NCI-H345 treated with DMSO at 0.1 percent for 48 hours (cell line): ENCODE measurements at regions not wholly inside any gene's neighbourhood (a gene's known extent, or its start where the extent isn't known, plus 50 kb on each side); places are given as distances from the start of the nearest gene placed in this dataset.

Source experiments
- DNase-seq: peaks from one replicate; lab custom pipeline; 2025; ENCODE audit not compliant: unreplicated experiment; lab: John Stamatoyannopoulos, UW

GRCh38 chr2:239749272-239749873, 275.8 kb downstream of the NDUFA10 start:
- no peak for DNase-seq

DNA sequence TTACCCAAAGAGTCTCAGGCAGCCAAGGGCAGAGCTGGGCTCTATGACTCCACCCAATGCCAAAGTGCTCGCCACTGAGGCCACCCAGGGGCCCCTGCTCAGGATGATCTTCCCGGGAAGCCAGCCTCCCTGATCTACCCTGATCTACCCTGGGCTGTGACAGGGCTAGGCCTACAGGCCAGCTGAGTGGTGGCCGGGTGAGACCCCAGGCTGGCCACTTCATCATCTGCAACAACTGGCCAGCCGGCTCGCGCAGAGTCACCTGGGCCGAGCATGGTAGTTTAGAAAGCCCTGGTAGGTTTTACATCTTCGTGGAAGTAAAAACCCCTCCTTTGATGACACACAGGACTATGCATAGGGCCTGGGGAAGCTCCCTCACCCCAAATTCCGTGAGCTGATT, 276.3 kb downstream of the NDUFA10 start:
- no peak for DNase-seq

DNA sequence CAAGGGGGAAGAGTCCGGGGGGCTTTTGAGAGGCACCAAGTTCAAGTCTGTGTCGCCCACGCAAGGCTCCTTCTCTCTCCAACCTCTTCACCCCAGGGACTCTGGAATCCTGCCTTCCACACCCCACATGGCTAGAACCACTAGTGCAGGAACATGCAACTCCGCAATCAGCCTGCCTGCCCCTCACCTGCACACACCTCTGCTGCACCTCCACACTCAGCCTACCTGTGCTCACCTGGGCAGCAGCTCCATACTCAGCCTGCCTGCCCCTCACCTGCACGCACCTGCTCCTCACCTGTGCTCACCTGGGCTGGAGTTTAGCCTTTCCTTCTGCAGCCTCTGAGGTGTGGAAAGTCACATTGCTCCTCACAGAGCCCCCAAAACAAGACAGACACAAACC, 277.4 kb downstream of the NDUFA10 start:
- DNase-seq: no peak

DNA sequence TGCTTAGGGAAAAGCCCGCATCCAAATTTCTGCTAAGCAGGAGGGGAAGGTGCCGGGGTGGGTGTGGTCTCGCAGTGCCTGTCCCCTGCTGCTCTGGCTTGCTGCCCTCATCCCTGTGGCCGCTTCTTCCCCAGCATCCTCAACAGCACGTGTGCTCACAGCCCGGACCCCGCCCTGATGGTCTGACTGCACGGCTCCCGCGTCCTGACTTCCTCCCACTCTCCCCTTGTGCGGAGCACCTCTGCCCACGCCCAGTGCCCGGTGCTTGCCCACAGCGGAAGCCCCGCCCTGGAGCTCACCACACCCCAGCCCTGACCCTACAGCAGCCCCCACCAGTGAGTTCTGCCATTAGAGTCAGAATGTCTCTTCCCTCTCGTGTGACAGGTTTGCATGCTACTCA, 277.9 kb downstream of the NDUFA10 start:
- DNase-seq: no peak

- DNase-seq: no peak
Observed at GRCh38 chr2:239746559-239747246, 278.4 kb downstream of the NDUFA10 start.

- no peak for DNase-seq
Observed at GRCh38 chr2:239745386-239746227, 279.5 kb downstream of the NDUFA10 start.

GRCh38 chr2:239744706-239745340, 280.3 kb downstream of the NDUFA10 start:
- DNase-seq: no peak

- no peak for DNase-seq
Observed at GRCh38 chr2:239743206-239743605, 281.9 kb downstream of the NDUFA10 start.

DNA sequence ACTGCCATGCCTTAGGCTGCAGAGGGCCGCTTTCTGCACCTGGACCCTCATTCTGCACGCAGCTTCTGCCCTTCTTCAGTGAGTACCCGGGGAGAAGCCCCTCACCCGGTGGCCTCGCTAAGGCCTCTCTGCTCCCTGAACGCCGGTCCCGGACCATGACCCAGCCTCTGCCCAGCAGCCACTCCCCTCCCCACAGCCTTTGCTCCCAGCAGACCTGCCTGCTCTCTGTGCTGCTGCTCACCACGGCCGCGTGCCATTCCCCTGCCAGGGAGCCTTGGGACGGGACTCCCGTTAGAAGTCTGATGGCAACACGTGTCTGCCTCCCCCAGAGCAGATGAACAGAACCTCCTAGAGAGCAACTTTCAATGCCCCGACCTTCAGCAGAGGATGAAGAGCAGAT, 282.8 kb downstream of the NDUFA10 start:
- no peak for DNase-seq

DNA sequence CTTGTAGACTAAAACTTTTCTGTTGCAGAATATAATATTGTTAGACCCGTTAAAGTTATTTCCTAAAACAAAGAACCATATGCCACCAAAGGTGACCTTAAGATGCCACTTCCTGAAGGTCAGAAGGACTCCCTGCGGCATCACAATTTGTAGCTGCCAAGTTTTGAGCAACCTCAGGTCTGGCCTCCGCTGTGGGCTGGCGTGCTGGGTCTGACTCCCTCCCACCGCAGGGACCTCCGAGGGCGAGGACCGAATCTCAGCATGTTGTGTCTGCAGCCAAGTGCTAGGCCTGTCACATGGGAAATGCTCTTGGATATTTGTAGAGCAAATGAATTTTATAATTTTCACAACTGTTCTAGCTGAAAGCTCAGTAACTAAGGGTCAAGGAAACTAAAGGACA, 285.9 kb downstream of the NDUFA10 start:
- DNase-seq: no peak

DNA sequence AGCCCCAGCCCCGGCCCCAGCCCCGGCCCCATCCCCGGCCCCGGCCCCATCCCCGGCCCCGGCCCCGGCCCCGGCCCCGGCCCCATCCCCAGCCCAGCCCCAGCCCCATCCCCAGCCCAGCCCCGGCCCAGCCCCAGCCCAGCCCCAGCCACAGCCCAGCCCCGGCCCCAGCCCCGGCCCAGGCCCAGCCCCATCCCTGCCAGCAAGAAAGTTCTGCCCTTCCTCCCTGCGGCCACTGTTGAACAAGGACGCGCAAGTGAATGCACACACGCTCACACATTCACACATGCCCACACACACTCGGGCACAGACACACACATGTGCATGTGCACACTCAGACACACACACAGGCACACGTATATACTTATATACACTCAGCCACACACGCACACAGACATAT, 287.0 kb downstream of the NDUFA10 start:
- no peak for DNase-seq

DNA sequence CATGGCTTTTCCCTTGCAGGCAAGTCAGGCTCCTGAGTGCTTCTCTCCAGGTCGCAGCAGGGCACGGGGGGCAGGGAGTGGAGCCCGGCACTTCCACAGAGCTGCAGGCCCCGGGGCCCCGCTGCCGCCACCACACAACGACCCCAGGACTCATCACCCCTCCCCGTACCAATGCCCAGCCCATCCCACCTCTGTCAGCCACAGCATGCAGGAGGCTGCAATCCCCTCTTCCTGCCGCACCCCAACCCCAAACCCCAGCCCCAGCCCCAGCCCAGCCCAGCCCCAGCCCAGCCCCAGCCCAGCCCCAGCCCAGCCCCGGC, 288.0 kb downstream of the NDUFA10 start:
- DNase-seq: no peak

- DNase-seq: no peak
Observed at GRCh38 chr2:239736358-239737143, 288.6 kb downstream of the NDUFA10 start.

DNA sequence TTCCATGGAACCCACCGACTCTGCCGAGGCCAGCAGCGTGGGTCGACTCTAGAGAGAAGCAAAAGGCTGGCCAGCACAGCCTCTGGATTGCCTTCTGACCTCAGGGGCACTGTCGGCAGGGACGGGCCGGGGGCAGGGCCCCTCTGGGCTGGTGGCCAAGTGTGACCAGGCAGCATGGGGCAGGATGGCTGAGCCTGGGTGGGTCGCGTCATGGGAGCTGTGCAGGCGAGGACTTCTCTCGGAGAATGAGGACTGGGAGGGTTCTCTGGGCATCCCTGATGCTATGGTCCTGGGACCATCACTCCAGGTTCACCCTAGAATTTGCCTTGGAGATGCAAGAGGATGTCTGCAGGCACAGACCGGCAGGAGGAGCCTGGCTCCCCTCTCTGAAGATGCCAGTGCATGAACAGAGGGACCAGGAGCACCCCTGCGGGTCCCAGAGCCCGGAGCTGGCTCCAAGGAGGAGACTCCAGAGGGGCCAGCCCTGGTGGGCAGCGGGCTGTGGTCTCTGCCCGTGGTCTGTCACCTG, 289.2 kb downstream of the NDUFA10 start:
- no peak for DNase-seq

DNA sequence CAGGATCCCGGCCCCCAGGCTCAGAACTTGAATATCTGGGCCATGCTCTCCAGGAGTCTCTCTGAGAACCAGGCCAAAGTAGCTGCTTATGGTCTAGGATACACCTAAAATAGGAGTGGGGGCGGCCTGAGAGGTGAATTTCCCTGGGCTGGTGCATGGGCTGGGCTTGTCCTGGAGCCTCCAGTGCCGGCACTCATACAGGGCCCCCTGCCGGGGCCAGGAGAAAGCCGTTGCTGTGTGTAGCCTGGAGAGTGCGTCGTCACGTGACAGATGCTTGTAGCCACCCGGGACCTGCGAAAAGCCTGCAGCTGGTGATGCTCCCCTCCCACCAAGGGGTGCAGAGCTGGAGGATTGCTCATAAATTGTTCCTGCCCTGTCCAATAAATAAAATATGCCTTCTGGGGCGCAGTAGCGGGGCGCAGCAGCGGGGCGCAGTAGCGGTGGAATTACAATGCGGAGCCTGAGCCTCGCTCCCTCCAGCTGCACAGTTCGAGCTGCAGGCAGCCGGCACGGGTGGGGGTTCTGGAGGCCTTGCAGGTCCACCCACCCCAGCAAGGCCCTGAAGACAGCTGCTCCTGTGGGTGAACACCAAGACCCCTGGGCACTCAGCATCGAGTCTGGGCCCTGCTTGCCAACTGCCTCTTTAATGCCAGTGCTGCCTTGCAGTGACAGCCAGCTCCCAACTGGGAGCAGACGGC, 289.9 kb downstream of the NDUFA10 start:
- DNase-seq: peak; percentile 78

DNA sequence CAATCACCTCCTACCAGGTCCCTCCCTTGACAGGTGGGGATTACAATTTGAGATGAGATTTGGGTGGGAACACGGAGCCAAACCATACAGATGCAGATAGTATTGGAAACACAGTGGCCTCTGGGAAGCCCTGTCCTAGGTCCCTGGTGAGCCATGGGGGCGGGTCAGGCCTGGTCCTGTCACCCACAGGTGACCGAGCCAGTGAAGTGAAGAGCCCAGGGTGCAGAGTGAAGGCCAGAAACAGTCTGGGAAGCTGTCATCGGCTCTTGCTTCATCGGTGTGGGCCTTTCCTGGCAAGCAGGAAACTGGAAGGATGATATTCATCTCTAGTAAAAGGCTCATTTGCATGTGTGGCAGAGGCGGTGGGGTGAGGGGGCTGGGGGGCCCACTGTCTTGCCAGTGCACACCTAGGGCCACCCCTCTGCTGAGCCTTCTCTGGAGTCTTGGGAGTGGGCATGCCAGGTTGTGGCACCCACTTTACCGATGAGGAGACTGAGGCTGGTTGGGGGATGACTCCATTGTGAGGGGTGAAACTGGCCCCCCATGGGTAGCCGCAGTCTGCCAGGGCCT, 290.6 kb downstream of the NDUFA10 start:
- no peak for DNase-seq

DNA sequence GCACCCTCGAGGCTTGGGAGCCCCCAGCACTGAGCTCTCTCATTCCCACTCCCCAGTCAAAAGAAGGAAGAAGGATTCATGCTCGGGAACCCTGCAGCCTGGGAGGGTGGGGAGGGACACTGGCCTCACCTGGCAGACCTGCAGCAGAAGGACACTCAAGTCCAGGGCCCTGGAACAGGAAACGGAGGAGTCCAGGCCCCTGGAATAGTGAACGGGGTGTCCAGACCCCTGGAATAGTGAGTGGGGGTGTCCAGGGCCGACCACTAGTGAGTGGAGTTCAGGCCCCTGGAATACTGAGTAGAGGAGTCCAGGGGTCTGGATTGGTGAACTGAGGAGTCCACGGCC, 292.5 kb downstream of the NDUFA10 start:
- DNase-seq: no peak

GRCh38 chr2:239731998-239732665, 293.0 kb downstream of the NDUFA10 start:
- no peak for DNase-seq

- DNase-seq: no peak
Observed at GRCh38 chr2:239731422-239731821, 293.7 kb downstream of the NDUFA10 start.
